H1 (cell line): ENCODE measurements at regions not wholly inside any gene's neighbourhood (a gene's known extent, or its start where the extent isn't known, plus 50 kb on each side); places are given as distances from the start of the nearest gene placed in this dataset.

Experiments used
- CTCF ChIA-PET: fragments of 300-600 bp; sonication (Branson Sonifier 250); formaldehyde crosslinking; loops from one replicate; lab custom pipeline; 2021; ENCODE audit not compliant: partially characterized antibody; lab: Charles Lee
- POLR2A ChIA-PET: fragments of 300-600 bp; sonication (Branson Sonifier 250); formaldehyde crosslinking; loops from one replicate; lab custom pipeline; 2021; ENCODE audit warnings: inconsistent platforms; ENCODE audit not compliant: partially characterized antibody; lab: Charles Lee
- DNase-seq, 2 experiments: peaks; one replicate each; pipeline versions ENCODE4 v3.0.0 to v3.0.0-alpha.2; 2010 to 2022; ENCODE audit warnings: low spot score in 2 of 2, low read depth in 1 of 2, mixed read lengths in 1 of 2
- FAIRE-seq: peaks from 2 replicates; lab custom pipeline; 2011; peaks lifted over from hg19 to GRCh38; lab: Jason Lieb, UNC
- H2AFZ ChIP-seq: 2 replicates; pipeline ENCODE4 v1.8.1; 2012; ENCODE audit warnings: low read length, inconsistent platforms
- H2AK5ac ChIP-seq: 2 replicates; pipeline ENCODE4 v1.6.1; 2013; ENCODE audit warnings: low read depth, low read length
- H2BK120ac ChIP-seq: replicated peaks from 2 replicates; pipeline ENCODE3; 2013; ENCODE audit warnings: low read depth, low read length, inconsistent platforms
- H2BK12ac ChIP-seq: 2 replicates; pipeline ENCODE4 v1.6.1; 2013; ENCODE audit warnings: low read depth, low read length
- H2BK15ac ChIP-seq: 2 replicates; pipeline ENCODE4 v1.6.1; 2013; ENCODE audit warnings: low read length
- H2BK20ac ChIP-seq: 2 replicates; pipeline ENCODE4 v1.6.1; 2013; ENCODE audit warnings: low read length
- H2BK5ac ChIP-seq: 2 replicates; pipeline ENCODE4 v1.6.1; 2013; ENCODE audit warnings: low read depth, low read length
- H3K14ac ChIP-seq: 2 replicates; pipeline ENCODE4 v1.6.1; 2013; ENCODE audit warnings: inconsistent platforms; ENCODE audit not compliant: insufficient read length
- H3K18ac ChIP-seq: 2 replicates; pipeline ENCODE4 v1.6.1; 2013; ENCODE audit warnings: low read length; ENCODE audit errors: extremely low read depth
- H3K23ac ChIP-seq: 2 replicates; pipeline ENCODE4 v1.6.1; 2013; ENCODE audit warnings: inconsistent platforms; ENCODE audit not compliant: insufficient read length
- H3K23me2 ChIP-seq: 2 replicates; pipeline ENCODE4 v1.6.1; 2013; ENCODE audit warnings: low read depth, low read length
- H3K27ac ChIP-seq: 2 replicates; pipeline ENCODE4 v1.6.1; 2011; ENCODE audit warnings: low read depth, low read length, inconsistent platforms
- H3K27me3 ChIP-seq, 4 experiments: replicated peaks in 1 of 4; 1 replicate in 1 of 4; 2 replicates in 3 of 4; pipeline versions ENCODE4 v1.6.1 to v1.8.1; 2011 to 2013; ENCODE audit warnings: low read length in 3 of 4, mild to moderate bottlenecking in 3 of 4, inconsistent platforms in 2 of 4, mixed read lengths in 2 of 4, moderate library complexity in 1 of 4; ENCODE audit not compliant: control insufficient read depth in 3 of 4, insufficient read depth in 3 of 4; ENCODE audit errors: extremely low read depth in 1 of 4
- H3K36me3 ChIP-seq, 4 experiments: 2 replicates each; pipeline versions ENCODE4 v1.6.1 to v1.8.1; 2011 to 2013; ENCODE audit warnings: mild to moderate bottlenecking in 4 of 4, low read length in 3 of 4, moderate library complexity in 2 of 4, control low read depth in 1 of 4, inconsistent platforms in 1 of 4; ENCODE audit not compliant: insufficient read depth in 4 of 4, control insufficient read depth in 2 of 4
- H3K4ac ChIP-seq: replicated peaks from 2 replicates; pipeline ENCODE3; 2013; ENCODE audit warnings: low read length, low read depth, mixed read lengths, inconsistent platforms; ENCODE audit not compliant: insufficient read length
- H3K4me1 ChIP-seq, 4 experiments: replicated peaks in 1 of 4; 1 replicate in 1 of 4; 2 replicates in 3 of 4; pipeline versions ENCODE4 v1.6.1 to v1.8.1; 2011 to 2013; ENCODE audit warnings: low read length in 3 of 4, inconsistent platforms in 2 of 4, mixed read lengths in 1 of 4; ENCODE audit not compliant: insufficient read depth in 4 of 4, control insufficient read depth in 3 of 4
- H3K4me2 ChIP-seq, 2 experiments: 2 replicates each; pipeline versions ENCODE4 v1.6.1 to v1.8.1; 2011 to 2013; ENCODE audit warnings: low read depth in 2 of 2, low read length in 2 of 2, control low read depth in 1 of 2, inconsistent platforms in 1 of 2, mild to moderate bottlenecking in 1 of 2; ENCODE audit not compliant: insufficient read depth in 1 of 2
- H3K4me3 ChIP-seq, 4 experiments: fragments of 200-600, 300-600 bp in 1 of 4; sonication (generic), shearing (Covaris generic), sonication (Bioruptor Twin) in 1 of 4; 2 replicates each; pipeline versions ENCODE4 v1.5.1 to v1.8.1; 2011 to 2016; ENCODE audit warnings: low read length in 4 of 4, low read depth in 3 of 4, control low read depth in 2 of 4, inconsistent platforms in 2 of 4, mild to moderate bottlenecking in 2 of 4, mixed read lengths in 1 of 4, moderate library complexity in 1 of 4; ENCODE audit not compliant: insufficient read depth in 2 of 4; ENCODE audit errors: extremely low read depth in 1 of 4
- H3K56ac ChIP-seq: replicated peaks from 2 replicates; pipeline ENCODE3; 2013; ENCODE audit warnings: low read depth, mild to moderate bottlenecking, mixed read lengths, low read length, inconsistent platforms; ENCODE audit not compliant: insufficient read length
- H3K79me1 ChIP-seq: 2 replicates; pipeline ENCODE4 v1.6.1; 2013; ENCODE audit warnings: low read depth, low read length, control low read depth
- H3K79me2 ChIP-seq, 2 experiments: 2 replicates each; pipeline versions ENCODE4 v1.6.1 to v1.8.1; 2012 to 2013; ENCODE audit warnings: low read length in 2 of 2, mild to moderate bottlenecking in 2 of 2, inconsistent platforms in 1 of 2; ENCODE audit not compliant: insufficient read depth in 2 of 2, control insufficient read depth in 1 of 2
- H3K9ac ChIP-seq, 4 experiments: replicated peaks in 1 of 4; 1 replicate in 1 of 4; 2 replicates in 3 of 4; pipeline versions ENCODE4 v1.6.1 to v1.8.1; 2011 to 2013; ENCODE audit warnings: low read depth in 3 of 4, low read length in 3 of 4, control low read depth in 2 of 4, mild to moderate bottlenecking in 2 of 4, moderate library complexity in 2 of 4, inconsistent platforms in 1 of 4; ENCODE audit errors: extremely low read depth in 1 of 4
- H3K9me3 ChIP-seq, 2 experiments: 2 replicates each; pipeline versions ENCODE4 v1.6.1 to v1.8.1; 2012 to 2013; ENCODE audit warnings: mild to moderate bottlenecking in 2 of 2, moderate library complexity in 2 of 2, control low read depth in 1 of 2, inconsistent platforms in 1 of 2, low read depth in 1 of 2, low read length in 1 of 2, mixed read lengths in 1 of 2; ENCODE audit not compliant: insufficient read depth in 2 of 2
- H4K20me1 ChIP-seq, 2 experiments: replicated peaks in 1 of 2; 2 replicates each; pipeline versions ENCODE3 to v1.8.1; 2011 to 2013; ENCODE audit warnings: inconsistent platforms in 2 of 2, low read length in 2 of 2, mild to moderate bottlenecking in 1 of 2; ENCODE audit not compliant: insufficient read depth in 2 of 2, control insufficient read depth in 1 of 2
- H4K5ac ChIP-seq: 2 replicates; pipeline ENCODE4 v1.6.1; 2013; ENCODE audit warnings: low read length, low read depth, mixed read lengths, inconsistent platforms; ENCODE audit not compliant: insufficient read length
- H4K8ac ChIP-seq: 2 replicates; pipeline ENCODE4 v1.8.0; 2013; ENCODE audit warnings: mild to moderate bottlenecking, moderate library complexity, low read length, inconsistent platforms; ENCODE audit not compliant: insufficient read depth; ENCODE audit errors: extremely low read depth
- H4K91ac ChIP-seq: replicated peaks from 2 replicates; pipeline ENCODE3; 2013; ENCODE audit warnings: low read length, mixed read lengths, inconsistent platforms; ENCODE audit not compliant: insufficient read length
- ASH2L ChIP-seq: fragments of 200-600, 300-600 bp; sonication (generic); IDR thresholded peaks from one replicate; pipeline ENCODE4 v1.7.1; 2017; ENCODE audit warnings: low read length
- EGR1 ChIP-seq: IDR thresholded peaks from 2 replicates; pipeline ENCODE4 v1.6.1; 2011; ENCODE audit warnings: low read depth, low read length, borderline replicate concordance
- KDM5A ChIP-seq: fragments of 200-600 bp; IDR thresholded peaks from 2 replicates; pipeline ENCODE4 v1.7.1; 2012; ENCODE audit warnings: mild to moderate bottlenecking, low read length, inconsistent platforms, mixed read lengths
- ZNF274 ChIP-seq: IDR thresholded peaks from 2 replicates; pipeline ENCODE4 v1.7.0; 2012; ENCODE audit warnings: low read length, borderline replicate concordance; ENCODE audit errors: extremely low read depth
- WGBS, 2 experiments: shearing (Covaris generic) in 1 of 2; methylation state at CpG; one replicate each; pipeline versions ENCODE4 v1.1.6 to v1.1.7; 2013 to 2015; ENCODE audit warnings: low lambda C conversion rate in 2 of 2, mixed read lengths in 2 of 2, inconsistent platforms in 1 of 2, low coverage in 1 of 2, missing lambda C conversion rate in 1 of 2; ENCODE audit not compliant: insufficient replicate concordance in 2 of 2, insufficient coverage in 1 of 2, insufficient read length in 1 of 2; ENCODE audit errors: extremely low coverage in 1 of 2, missing lambda C conversion rate in 1 of 2; 5-methylcytosine and 5-hydroxymethylcytosine counted together

- Histone ChIP-seq H4K5ac (no peak overlapping the region), H3K79me2 (no peaks in the 10 kb centered on the region), H3K27me3 (no peaks in the 10 kb centered on the region), H4K8ac (no peak overlapping the region), H3K79me1 (no peaks in the 10 kb centered on the region), H3K56ac (no peak overlapping the region), H3K18ac (no peak overlapping the region; the same call in 1 of the 2 replicates), H3K4me3 (no peak overlapping the region), H2BK5ac (no peak overlapping the region), H3K27ac (no peak overlapping the region), H3K36me3 (no peaks in the 10 kb centered on the region), H3K14ac (no peak overlapping the region), H3K9me3 (no peaks in the 10 kb centered on the region), H3K23ac (no peak overlapping the region), H2AK5ac (no peak overlapping the region), H4K91ac (no peak overlapping the region), H3K23me2 (no peaks in the 10 kb centered on the region), H3K4me2 (no peak overlapping the region), H2BK15ac (no peak overlapping the region), H4K20me1 (no peaks in the 10 kb centered on the region), H2BK120ac (no peak overlapping the region), H2BK20ac (no peak overlapping the region; the same call in 1 of the 2 replicates), H3K4ac (no peak overlapping the region), H3K4me1 (peaks cover 0 to 12% (median 10%) of the 10 kb centered on the region in 4 experiments; a peak in 5 of 7 replicates), H2AFZ (no peak overlapping the region), H2BK12ac (peak overlapping the region; percentile 20; the same call in 1 of the 2 replicates), H3K9ac (no peak overlapping the region)
- CTCF ChIA-PET, result interaction anchor here (0.7 to 1.1 kb wide), 3 partner anchors 19 to 67 kb away, joined by 3 to 5 read pairs (median 3); no protein-coding TSS in a partner anchor
- whole genome bisulfite sequencing, 2 experiments, result 91% methylated on average over 10 of the region's 10 CpGs; no CpG with 5 or more reads in 1 of the 2 experiments
- FAIRE-seq (no peak), DNase-seq (no peak)
- no peak for TF ChIP-seq KDM5A
- no peak for TF ChIP-seq ZNF274
- TF ChIP-seq ASH2L, result no peak
- no peak for TF ChIP-seq EGR1
- POLR2A ChIA-PET, result no interaction called here
These were observed 196.5 kb upstream of the ZNF217 start for GRCh38 chr20:53789989-53790675.
